Muscle layer of colon (tissue), 2 donors: ENCODE measurements at regions not wholly inside any gene's neighbourhood (a gene's known extent, or its start where the extent isn't known, plus 50 kb on each side); places are given as distances from the start of the nearest gene placed in this dataset.

Source experiments
- H3K27ac ChIP-seq: one replicate; pipeline ENCODE4 v1.7.0; 2013; ENCODE audit warnings: low read depth, mild to moderate bottlenecking, low read length, moderate library complexity
- H3K27me3 ChIP-seq, 2 donors: one replicate each; pipeline ENCODE4 v1.7.0; 2013; ENCODE audit warnings: low read length in 2 of 2, mild to moderate bottlenecking in 2 of 2; ENCODE audit not compliant: insufficient read depth in 2 of 2, control insufficient read depth in 1 of 2
- H3K36me3 ChIP-seq: one replicate; pipeline ENCODE4 v1.7.0; 2013; ENCODE audit warnings: mild to moderate bottlenecking, low read length; ENCODE audit not compliant: insufficient read depth
- H3K4me1 ChIP-seq: one replicate; pipeline ENCODE4 v1.7.0; 2013; ENCODE audit warnings: mild to moderate bottlenecking, low read length; ENCODE audit not compliant: insufficient read depth
- H3K4me3 ChIP-seq, 2 donors: one replicate each; pipeline ENCODE4 v1.7.0; 2013; ENCODE audit warnings: low read length in 2 of 2, low read depth in 1 of 2, mild to moderate bottlenecking in 1 of 2, moderate library complexity in 1 of 2
- H3K9ac ChIP-seq: one replicate; pipeline ENCODE4 v1.7.0; 2013; ENCODE audit warnings: low read length
- H3K9me3 ChIP-seq: one replicate; pipeline ENCODE4 v1.7.0; 2013; ENCODE audit warnings: mild to moderate bottlenecking, low read length
- donor health status: abdominal sarcoma.
- donor health status: Adenocarcinoma of cecum.

DNA sequence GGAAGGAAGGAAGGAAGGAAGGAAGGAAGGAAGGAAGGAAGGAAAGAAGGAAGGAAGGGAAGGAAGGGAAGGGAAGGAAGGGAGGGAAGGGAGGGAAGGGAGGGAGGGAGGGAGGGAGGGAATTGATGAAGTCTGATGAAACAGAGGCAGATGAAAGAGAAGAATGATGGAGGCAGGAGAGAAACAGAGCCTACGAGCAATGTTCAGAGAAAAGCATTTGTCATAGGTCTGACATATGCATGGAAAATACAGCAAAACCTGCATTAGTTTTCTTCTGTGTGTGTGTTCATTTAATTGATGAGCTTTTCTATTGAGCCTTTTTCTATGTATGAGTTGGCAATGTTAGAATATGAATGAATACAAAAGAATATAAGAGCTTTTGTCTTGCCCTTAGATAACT, 343.4 kb downstream of the GXYLT1 start:
- Histone ChIP-seq H3K36me3 (no peaks in the 10 kb centered on the region), H3K9ac (no peak overlapping the region), H3K27ac (no peak overlapping the region), H3K4me3 (no peak overlapping the region), H3K4me1 (no peaks in the 10 kb centered on the region), H3K27me3 (no peaks in the 10 kb centered on the region), H3K9me3 (no peaks in the 10 kb centered on the region)

DNA sequence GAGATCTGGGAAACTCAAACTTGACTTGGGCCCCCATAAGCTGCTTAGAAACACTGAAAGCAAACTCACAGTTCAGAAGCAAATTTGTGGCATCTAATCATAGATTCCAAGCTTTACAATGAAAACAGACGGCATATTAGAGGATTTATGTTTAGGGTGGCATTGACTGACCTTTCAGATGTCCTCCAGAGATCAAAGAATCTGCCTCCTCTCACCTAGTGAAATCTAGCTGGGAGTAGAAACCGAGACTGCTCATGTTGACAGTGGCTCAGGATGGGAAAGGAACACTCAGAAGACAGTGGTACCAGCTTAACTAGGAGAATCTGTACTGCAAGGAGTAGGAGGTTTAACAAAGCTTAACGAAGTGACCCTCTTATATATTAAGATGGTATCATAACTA, 345.0 kb downstream of the GXYLT1 start:
- Histone ChIP-seq H3K9ac (no peak overlapping the region), H3K4me1 (no peaks in the 10 kb centered on the region), H3K4me3 (no peak overlapping the region), H3K36me3 (no peaks in the 10 kb centered on the region), H3K9me3 (no peaks in the 10 kb centered on the region), H3K27me3 (no peaks in the 10 kb centered on the region), H3K27ac (no peak overlapping the region)

DNA sequence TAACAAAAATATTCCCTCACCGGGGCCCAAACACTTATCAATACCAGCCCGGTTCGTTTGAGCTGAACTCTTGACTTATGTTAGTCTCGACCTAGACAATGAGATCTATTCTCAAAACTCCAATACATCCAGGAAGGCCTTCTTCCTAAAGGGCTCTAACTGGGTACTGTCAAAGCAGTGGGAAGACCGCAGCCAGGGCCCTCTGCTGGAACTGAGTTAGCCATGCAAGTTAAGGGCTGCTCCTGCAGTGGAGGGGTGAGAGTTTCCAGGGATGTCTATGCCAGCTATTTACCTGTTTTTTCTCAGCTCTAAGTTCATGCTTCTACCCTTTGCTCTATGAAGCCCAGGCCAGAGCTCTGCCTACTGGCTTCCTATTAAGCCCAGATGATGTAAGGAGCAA, 348.8 kb downstream of the GXYLT1 start:
- Histone ChIP-seq H3K4me1 (no peaks in the 10 kb centered on the region), H3K4me3 (no peak overlapping the region)

DNA sequence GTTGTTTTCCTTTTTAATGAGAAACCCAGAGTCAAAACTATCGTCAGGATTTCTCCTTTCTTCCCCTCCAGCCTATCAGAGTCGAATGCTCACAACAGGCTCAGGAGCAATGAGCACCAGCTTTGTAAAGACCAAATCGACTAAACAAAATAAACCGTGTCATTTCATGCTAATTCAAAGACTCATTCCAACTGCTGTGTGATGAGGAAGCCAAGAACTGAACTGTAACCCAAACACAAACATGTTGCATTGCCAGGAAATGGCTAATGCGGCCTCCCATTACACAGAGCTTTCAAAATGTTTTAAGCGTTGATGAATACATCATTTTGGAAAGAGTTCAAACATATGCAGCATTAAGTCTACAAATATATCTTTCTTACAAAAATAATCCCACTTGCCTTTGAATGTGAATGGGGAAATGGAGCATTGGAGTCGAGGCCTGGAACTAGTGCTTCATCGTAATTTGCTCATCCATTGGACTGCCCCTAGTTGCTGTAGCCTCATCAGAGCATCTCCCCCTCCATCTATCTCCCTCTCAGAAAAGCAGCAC, 349.5 kb downstream of the GXYLT1 start:
- Histone ChIP-seq H3K4me3 (no peak overlapping the region), H3K27ac (no peak overlapping the region), H3K9ac (no peak overlapping the region), H3K27me3 (no peaks in the 10 kb centered on the region), H3K9me3 (no peaks in the 10 kb centered on the region), H3K4me1 (no peaks in the 10 kb centered on the region), H3K36me3 (no peaks in the 10 kb centered on the region)

More for the DNA sequence above, 348.8 kb downstream of the GXYLT1 start:
- no peak overlapping the region for H3K27ac ChIP-seq
- H3K27me3 ChIP-seq = no peaks in the 10 kb centered on the region
- H3K9ac ChIP-seq = no peak overlapping the region
- no peaks in the 10 kb centered on the region for H3K36me3 ChIP-seq
- no peaks in the 10 kb centered on the region for H3K9me3 ChIP-seq

DNA sequence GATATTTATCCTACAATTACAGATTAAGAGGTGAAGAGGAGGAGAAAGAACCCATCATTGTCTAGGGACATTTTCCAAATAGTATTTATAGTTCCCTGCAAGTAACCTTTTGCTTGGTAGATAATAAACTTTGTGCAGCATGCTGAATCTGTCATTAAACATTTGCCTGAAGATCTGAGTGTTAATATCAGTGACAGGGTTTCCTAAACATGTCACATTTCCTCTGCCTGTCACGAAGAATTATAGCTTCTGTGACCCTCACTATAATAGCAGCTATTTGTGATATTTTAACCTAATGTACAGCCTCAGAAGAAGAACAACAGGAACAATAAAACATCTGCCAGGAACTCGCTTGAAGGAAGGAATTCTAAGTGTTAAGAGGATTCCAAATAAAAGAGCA, 350.3 kb downstream of the GXYLT1 start:
- no peaks in the 10 kb centered on the region for H3K36me3 ChIP-seq
- no peak overlapping the region for H3K9ac ChIP-seq
- no peaks in the 10 kb centered on the region for H3K4me1 ChIP-seq

DNA sequence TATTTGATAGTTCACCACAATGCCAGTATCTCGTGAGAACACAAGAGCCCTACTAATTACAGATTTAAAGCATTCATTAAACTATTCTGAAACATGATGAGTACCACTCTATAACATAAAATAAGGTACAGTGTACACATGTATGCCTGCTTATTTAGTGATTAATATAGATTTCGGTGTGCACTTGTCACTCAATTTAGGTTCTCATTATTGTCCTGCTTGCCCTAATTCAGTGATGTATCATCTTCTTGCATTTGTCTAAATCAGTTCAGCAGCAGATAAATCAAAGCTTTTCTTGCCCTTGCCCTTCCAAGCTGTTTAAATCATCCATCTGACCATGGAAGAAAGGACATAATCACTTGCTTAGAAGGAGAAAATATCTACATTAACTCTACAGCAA, 359.7 kb downstream of the GXYLT1 start:
- Histone ChIP-seq H3K9ac (no peak overlapping the region), H3K4me1 (no peaks in the 10 kb centered on the region)

More for the DNA sequence above, 350.3 kb downstream of the GXYLT1 start:
- Histone ChIP-seq H3K9me3 (no peaks in the 10 kb centered on the region), H3K4me3 (no peak overlapping the region), H3K27ac (no peak overlapping the region), H3K27me3 (no peaks in the 10 kb centered on the region)

DNA sequence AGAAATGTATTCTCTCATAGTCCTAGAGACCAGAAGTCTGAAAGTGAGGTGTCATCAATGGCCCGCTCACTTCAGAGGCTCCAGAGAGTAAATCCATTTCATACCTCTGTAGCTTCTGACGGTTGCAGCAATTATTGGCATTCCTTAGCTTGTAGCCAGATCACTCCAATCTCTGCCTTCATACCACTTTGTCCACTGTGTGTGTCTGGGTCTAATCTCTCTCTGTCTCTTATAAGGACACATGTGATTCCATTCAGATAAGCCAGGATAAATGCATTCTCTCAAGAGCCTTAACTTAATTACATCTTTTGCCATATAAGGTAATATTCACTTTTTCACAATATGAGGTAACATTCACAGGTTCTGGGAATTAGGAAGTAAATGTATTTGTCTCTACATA, 365.7 kb downstream of the GXYLT1 start:
- H3K27ac ChIP-seq = no peak overlapping the region
- H3K36me3 ChIP-seq = no peaks in the 10 kb centered on the region
- H3K9me3 ChIP-seq = no peaks in the 10 kb centered on the region

More for the DNA sequence above, 359.7 kb downstream of the GXYLT1 start:
- Histone ChIP-seq H3K9me3 (no peaks in the 10 kb centered on the region), H3K27ac (no peak overlapping the region), H3K27me3 (no peaks in the 10 kb centered on the region), H3K4me3 (no peak overlapping the region), H3K36me3 (no peaks in the 10 kb centered on the region)

DNA sequence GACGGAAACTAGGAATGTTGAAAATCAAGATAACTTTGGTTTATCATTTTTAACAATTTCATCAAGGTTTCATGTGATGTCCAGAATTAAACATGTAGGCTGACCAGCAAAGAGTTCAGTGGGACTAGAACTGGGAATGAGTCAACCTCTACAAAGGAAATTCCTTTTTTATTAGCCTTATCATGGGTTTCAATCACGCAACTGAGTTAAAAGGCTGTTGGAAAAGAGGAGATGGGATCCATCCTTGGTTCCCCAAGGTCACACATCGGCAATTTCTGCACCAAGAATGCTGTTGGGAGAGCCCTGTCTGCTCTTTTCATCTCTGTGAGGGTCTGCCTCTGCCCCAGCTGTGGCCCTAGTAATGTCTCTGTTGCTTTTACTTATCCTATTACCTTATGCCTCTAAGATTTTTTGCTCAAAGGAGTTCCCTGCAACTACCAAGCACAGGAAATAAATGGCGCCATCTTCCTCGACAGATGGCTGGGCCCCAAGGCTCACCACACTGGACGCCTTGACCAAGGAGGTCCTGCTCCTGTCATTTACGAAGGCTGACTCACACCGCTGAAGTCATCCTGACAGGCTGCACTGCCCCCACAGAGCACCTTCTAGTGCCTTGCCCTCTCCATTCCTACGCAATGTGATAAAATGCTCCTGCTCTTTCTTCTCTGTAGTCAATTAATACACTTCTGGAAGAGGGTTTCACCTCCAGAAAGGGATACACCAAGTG, 367.4 kb downstream of the GXYLT1 start:
- Histone ChIP-seq H3K27me3 (no peaks in the 10 kb centered on the region), H3K9me3 (no peaks in the 10 kb centered on the region), H3K9ac (no peak overlapping the region), H3K36me3 (no peaks in the 10 kb centered on the region), H3K4me1 (no peaks in the 10 kb centered on the region), H3K27ac (no peak overlapping the region), H3K4me3 (no peak overlapping the region)

More for the DNA sequence above, 365.7 kb downstream of the GXYLT1 start:
- Histone ChIP-seq H3K4me3 (no peak overlapping the region), H3K27me3 (no peaks in the 10 kb centered on the region), H3K9ac (no peak overlapping the region), H3K4me1 (no peaks in the 10 kb centered on the region)

DNA sequence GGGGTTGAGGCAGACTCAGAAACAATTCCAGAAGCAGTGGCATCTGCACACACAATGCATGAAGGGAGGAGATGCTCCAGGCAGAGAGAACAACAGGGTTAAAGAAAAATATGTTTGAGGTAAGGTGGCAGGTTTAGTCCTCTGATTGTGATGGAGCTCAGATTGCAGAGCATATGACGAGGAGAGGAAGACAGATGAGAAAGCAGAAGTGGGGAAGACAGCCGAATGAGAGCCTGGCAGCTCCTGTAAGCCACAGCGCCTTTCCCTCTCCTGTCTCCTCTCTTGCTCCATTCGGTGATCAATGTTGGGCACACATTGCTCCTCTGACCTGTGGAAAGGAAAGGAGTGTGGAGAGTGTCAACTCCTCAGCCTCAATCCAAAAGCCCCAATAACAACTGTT, 372.2 kb downstream of the GXYLT1 start:
- H3K27ac ChIP-seq = no peak overlapping the region
- H3K9ac ChIP-seq = no peak overlapping the region
- no peaks in the 10 kb centered on the region for H3K4me1 ChIP-seq
- no peaks in the 10 kb centered on the region for H3K36me3 ChIP-seq
- H3K9me3 ChIP-seq = no peaks in the 10 kb centered on the region
- no peaks in the 10 kb centered on the region for H3K27me3 ChIP-seq
- H3K4me3 ChIP-seq = no peak overlapping the region

DNA sequence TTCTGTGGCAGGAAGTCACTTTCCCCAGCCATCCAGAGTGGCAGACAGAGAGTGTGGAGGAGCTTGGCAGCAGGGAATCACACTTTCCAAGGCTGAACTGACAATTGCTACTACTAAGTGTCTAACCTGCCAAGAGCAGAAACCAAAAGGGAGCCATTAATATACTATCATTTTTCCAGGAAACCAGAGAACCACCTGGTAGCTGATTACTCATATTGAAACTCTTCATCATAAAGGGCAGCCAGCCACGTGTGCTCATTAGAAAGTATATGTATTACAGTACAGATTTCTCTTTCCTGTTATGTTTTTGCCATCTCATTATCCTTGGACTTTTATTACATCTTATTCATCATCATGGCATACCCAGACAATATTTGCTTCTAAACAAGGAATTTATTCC, 374.9 kb downstream of the GXYLT1 start:
- Histone ChIP-seq H3K36me3 (no peaks in the 10 kb centered on the region), H3K27ac (no peak overlapping the region), H3K4me3 (no peak overlapping the region), H3K27me3 (no peaks in the 10 kb centered on the region), H3K4me1 (no peaks in the 10 kb centered on the region), H3K9me3 (no peaks in the 10 kb centered on the region), H3K9ac (no peak overlapping the region)

DNA sequence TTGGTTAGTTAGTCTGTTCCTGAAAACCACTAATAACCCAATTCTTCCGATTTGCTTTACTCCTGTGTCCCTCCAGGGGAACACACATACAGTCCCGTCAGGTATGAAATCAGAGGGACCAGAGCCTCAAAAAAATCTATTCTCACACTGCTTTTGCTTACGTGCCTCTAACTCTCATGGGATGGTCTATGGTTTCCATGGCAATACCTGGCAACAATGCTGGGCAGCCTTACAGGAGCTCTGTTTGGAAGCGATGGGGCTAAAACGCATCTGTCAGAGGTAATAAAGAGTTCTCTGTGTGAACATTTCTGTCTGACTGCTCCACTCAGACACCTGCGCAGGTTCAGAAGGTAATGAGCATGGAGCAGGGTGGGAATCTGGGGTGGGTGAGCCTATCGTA, 376.2 kb downstream of the GXYLT1 start:
- Histone ChIP-seq H3K36me3 (no peaks in the 10 kb centered on the region), H3K4me1 (no peaks in the 10 kb centered on the region), H3K27me3 (no peaks in the 10 kb centered on the region), H3K27ac (no peak overlapping the region), H3K9ac (no peak overlapping the region), H3K9me3 (no peaks in the 10 kb centered on the region), H3K4me3 (no peak overlapping the region)

DNA sequence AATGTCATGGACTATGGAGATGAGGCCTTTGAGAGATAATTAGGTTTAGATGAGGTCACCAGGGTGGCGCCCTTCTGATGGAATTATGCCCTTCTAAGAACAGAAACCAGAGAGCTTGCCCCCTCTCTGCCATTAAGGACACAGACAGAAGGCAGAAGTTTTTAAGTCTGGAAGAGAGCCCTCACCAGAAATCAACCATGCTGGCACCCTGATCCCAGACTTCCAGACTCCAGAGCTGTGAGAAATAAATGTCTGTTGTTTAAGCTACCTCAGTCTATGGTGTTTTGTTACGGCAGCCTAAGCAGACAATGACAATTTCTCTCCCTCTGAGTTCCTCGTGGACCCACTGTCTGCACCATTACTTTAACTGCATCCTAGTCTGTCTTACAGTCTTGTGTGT, 382.0 kb downstream of the GXYLT1 start:
- no peaks in the 10 kb centered on the region for H3K27me3 ChIP-seq
- H3K27ac ChIP-seq = no peak overlapping the region
- no peaks in the 10 kb centered on the region for H3K9me3 ChIP-seq
- H3K4me1 ChIP-seq = no peaks in the 10 kb centered on the region
- no peaks in the 10 kb centered on the region for H3K36me3 ChIP-seq
- H3K9ac ChIP-seq = no peak overlapping the region
- H3K4me3 ChIP-seq = no peak overlapping the region
